ENCODE measurements at regions not wholly inside any gene's neighbourhood (a gene's known extent, or its start where the extent isn't known, plus 50 kb on each side); places are given as distances from the start of the nearest gene placed in this dataset.

GRCh38 chr18:38087538-38087937 is 521.9 kb upstream of the CELF4 start:
- ChIA-PET CTCF (no interaction called here), POLR2A (ENCODE audit: low non-redundant PET) (no interaction called here)
- DNase-seq (ENCODE audit: low spot score) = no peak
- H3K27ac ChIP-seq = no peak overlapping the region
- no peak for TF ChIP-seq CTCF (conservative IDR thresholded peaks at IDR 0.05; ENCODE audit: low read depth)

GRCh38 chr18:38081516-38081915 is 515.9 kb upstream of the CELF4 start:
- no peak for TF ChIP-seq CTCF (conservative IDR thresholded peaks at IDR 0.05; ENCODE audit: low read depth)
- POLR2A ChIA-PET (ENCODE audit: low non-redundant PET) = no interaction called here
- CTCF ChIA-PET = no interaction called here
- no peak for DNase-seq (ENCODE audit: low spot score)
- H3K27ac ChIP-seq = no peak overlapping the region

- no peak overlapping the region for H3K27ac ChIP-seq
- ChIA-PET CTCF (no interaction called here), POLR2A (ENCODE audit: low non-redundant PET) (no interaction called here)
- TF ChIP-seq CTCF (conservative IDR thresholded peaks at IDR 0.05; ENCODE audit: low read depth) = no peak
- DNase-seq (ENCODE audit: low spot score) = no peak
Observed at GRCh38 chr18:38077229-38077628, 511.6 kb upstream of the CELF4 start.

GRCh38 chr18:38076346-38077070 is 510.9 kb upstream of the CELF4 start:
- DNase-seq (ENCODE audit: low spot score) = no peak
- no peak for TF ChIP-seq CTCF (conservative IDR thresholded peaks at IDR 0.05; ENCODE audit: low read depth)

GRCh38 chr18:38074298-38074876 is 508.8 kb upstream of the CELF4 start:
- ChIA-PET CTCF (no interaction called here), POLR2A (ENCODE audit: low non-redundant PET) (no interaction called here)
- no peak for TF ChIP-seq CTCF (conservative IDR thresholded peaks at IDR 0.05; ENCODE audit: low read depth)
- no peak overlapping the region for H3K27ac ChIP-seq
- no peak for DNase-seq (ENCODE audit: low spot score)

More at GRCh38 chr18:38076346-38077070, 510.9 kb upstream of the CELF4 start:
- ChIA-PET POLR2A (ENCODE audit: low non-redundant PET) (no interaction called here), CTCF (no interaction called here)
- no peak overlapping the region for H3K27ac ChIP-seq

GRCh38 chr18:38067821-38068220 is 502.2 kb upstream of the CELF4 start:
- ChIA-PET CTCF (no interaction called here), POLR2A (ENCODE audit: low non-redundant PET) (no interaction called here)
- no peak overlapping the region for H3K27ac ChIP-seq
- DNase-seq (ENCODE audit: low spot score) = no peak
- TF ChIP-seq CTCF (conservative IDR thresholded peaks at IDR 0.05; ENCODE audit: low read depth) = no peak

All from RWPE1 (cell line).